ENCODE measurements at regions not wholly inside any gene's neighbourhood (a gene's known extent, or its start where the extent isn't known, plus 50 kb on each side); places are given as distances from the start of the nearest gene placed in this dataset.
A peak's percentile ranks its signal among the peaks of the same experiment; 100 is the strongest.

GRCh38 chr4:11546391-11547175 is 117.9 kb upstream of the HS3ST1 start:
- peak; percentile 35 for DNase-seq

GRCh38 chr4:11545651-11546050 is 117.0 kb upstream of the HS3ST1 start:
- no peak for DNase-seq

- no peak for DNase-seq
Observed at GRCh38 chr4:11544211-11544610, 115.5 kb upstream of the HS3ST1 start.

GRCh38 chr4:11543706-11544105 is 115.0 kb upstream of the HS3ST1 start:
- peak; percentile 61 for DNase-seq

GRCh38 chr4:11542952-11543351 is 114.3 kb upstream of the HS3ST1 start:
- peak; percentile 16 for DNase-seq

GRCh38 chr4:11537846-11538245 is 109.2 kb upstream of the HS3ST1 start:
- DNase-seq = no peak

GRCh38 chr4:11535333-11535732 is 106.6 kb upstream of the HS3ST1 start:
- no peak for DNase-seq

GRCh38 chr4:11534623-11535302 is 106.1 kb upstream of the HS3ST1 start:
- no peak for DNase-seq

- DNase-seq = peak; percentile 64
Observed at GRCh38 chr4:11532138-11532537, 103.4 kb upstream of the HS3ST1 start.

- DNase-seq = peak; percentile 97
Observed at GRCh38 chr4:11529625-11530201, 101.0 kb upstream of the HS3ST1 start.

GRCh38 chr4:11525085-11525484 is 96.4 kb upstream of the HS3ST1 start:
- DNase-seq = no peak

- no peak for DNase-seq
Observed at GRCh38 chr4:11518754-11519153, 90.1 kb upstream of the HS3ST1 start.

- DNase-seq = no peak
Observed at GRCh38 chr4:11514779-11515419, 86.2 kb upstream of the HS3ST1 start.

- DNase-seq = no peak
Observed at GRCh38 chr4:11514003-11514402, 85.3 kb upstream of the HS3ST1 start.

- no peak for DNase-seq
Observed at GRCh38 chr4:11512871-11513270, 84.2 kb upstream of the HS3ST1 start.

- DNase-seq = no peak
Observed at GRCh38 chr4:11511321-11511720, 82.6 kb upstream of the HS3ST1 start.

GRCh38 chr4:11507920-11508319 is 79.2 kb upstream of the HS3ST1 start:
- DNase-seq = no peak

GRCh38 chr4:11506194-11506593 is 77.5 kb upstream of the HS3ST1 start:
- no peak for DNase-seq

- DNase-seq = peak; percentile 72
Observed at GRCh38 chr4:11505221-11505971, 76.7 kb upstream of the HS3ST1 start.

- no peak for DNase-seq
Observed at GRCh38 chr4:11503166-11503565, 74.5 kb upstream of the HS3ST1 start.

- no peak for DNase-seq
Observed at GRCh38 chr4:11497972-11498371, 69.3 kb upstream of the HS3ST1 start.

- DNase-seq = peak; percentile 70
Observed at GRCh38 chr4:11497212-11497806, 68.6 kb upstream of the HS3ST1 start.

Measured in DMS53 (cell line).